RWPE1 (cell line): ENCODE measurements at regions not wholly inside any gene's neighbourhood (a gene's known extent, or its start where the extent isn't known, plus 50 kb on each side); places are given as distances from the start of the nearest gene placed in this dataset.

Experiments used
- CTCF ChIA-PET: fragments of 350-600 bp; sonication (Branson Sonifier 250); formaldehyde crosslinking; extraction: SDS; loops from one replicate; lab custom pipeline; 2021; lab: Yijun Ruan, JAX
- POLR2A ChIA-PET: fragments of 400-600 bp; formaldehyde crosslinking; extraction: SDS; loops from one replicate; lab custom pipeline; 2020; ENCODE audit warnings: antibody characterized with exemption; ENCODE audit not compliant: low non-redundant PET; lab: Yijun Ruan, JAX
- DNase-seq: peaks from one replicate; pipeline ENCODE4 v3.0.0; 2012; ENCODE audit warnings: low spot score
- H3K27ac ChIP-seq: fragments of 450-650 bp; 2 replicates; pipeline ENCODE4 v1.5.1; 2017
- CTCF ChIP-seq: fragments of 450-650 bp; conservative IDR thresholded peaks from 2 replicates; pipeline ENCODE4 v1.5.1; 2017; ENCODE audit warnings: low read depth, mild to moderate bottlenecking

- TF ChIP-seq CTCF = no peak
- H3K27ac ChIP-seq = no peak overlapping the region
- DNase-seq = no peak
- ChIA-PET POLR2A (no interaction called here), CTCF (no interaction called here)
Observed at GRCh38 chr5:162391833-162392232, 324.3 kb downstream of the GABRG2 start.

- H3K27ac ChIP-seq = no peak overlapping the region
- ChIA-PET POLR2A (no interaction called here), CTCF (interaction anchor here (0.7 kb wide), 1 partner anchor 20 kb away, joined by 3 read pairs; no protein-coding TSS in a partner anchor)
- no peak for DNase-seq
- TF ChIP-seq CTCF = no peak
Observed at GRCh38 chr5:162392336-162392735, 324.8 kb downstream of the GABRG2 start.

- no peak for TF ChIP-seq CTCF
- no peak for DNase-seq
- CTCF ChIA-PET = no interaction called here
- no peak overlapping the region for H3K27ac ChIP-seq
- POLR2A ChIA-PET = no interaction called here
Observed at GRCh38 chr5:162393534-162393933, 326.0 kb downstream of the GABRG2 start.

- H3K27ac ChIP-seq = no peak overlapping the region
- POLR2A ChIA-PET = no interaction called here
- TF ChIP-seq CTCF = no peak
- CTCF ChIA-PET = interaction anchor here (0.6 kb wide), 1 partner anchor 648 kb away, joined by 4 read pairs; no protein-coding TSS in a partner anchor
- DNase-seq = no peak
Observed at GRCh38 chr5:162407614-162408013, 340.0 kb downstream of the GABRG2 start.

- ChIA-PET CTCF (no interaction called here), POLR2A (no interaction called here)
- TF ChIP-seq CTCF = no peak
Observed at GRCh38 chr5:162410365-162410764, 342.8 kb downstream of the GABRG2 start.

GRCh38 chr5:162429142-162429541 lies 361.6 kb downstream of the GABRG2 start:
- ChIA-PET CTCF (no interaction called here), POLR2A (no interaction called here)
- no peak overlapping the region for H3K27ac ChIP-seq
- DNase-seq = no peak
- no peak for TF ChIP-seq CTCF

More at GRCh38 chr5:162410365-162410764, 342.8 kb downstream of the GABRG2 start:
- H3K27ac ChIP-seq = no peak overlapping the region
- DNase-seq = no peak
